Heart left ventricle (tissue), 13 donors: ENCODE measurements at regions not wholly inside any gene's neighbourhood (a gene's known extent, or its start where the extent isn't known, plus 50 kb on each side); places are given as distances from the start of the nearest gene placed in this dataset.

Experiments used
- CTCF ChIP-seq, 12 donors: fragments of 200-600 bp; sonication (generic) in 4 of 12; IDR thresholded peaks; one replicate each; pipeline versions ENCODE4 v1.5.0 to v1.8.0; 2018 to 2022; ENCODE audit warnings: antibody characterized with exemption in 12 of 12, mild to moderate bottlenecking in 5 of 12
- POLR2A ChIP-seq, 2 donors: fragments of 450-650 bp; IDR thresholded peaks; one replicate each; pipeline ENCODE4 v1.6.1; 2017; ENCODE audit warnings: antibody characterized with exemption in 2 of 2, mild to moderate bottlenecking in 2 of 2, moderate library complexity in 2 of 2
- donor health status: ischemic (EF 13 %, LVEDD 7.1; RV severe dilation, severe dysfunction).
- donor health status: DM: no; HTN: yes; CAD: no.
- donor health status: DM: no; HTN: no; CAD: no.
- donor health status: ischemic (EF 25% LVEDD 6.9; RV normal size, moderate dysfunction).
- donor health status: ischemic (EF 25% LVEDD 5.7; RV mildly dilated, moderate dysfunction).
- donor health status: ischemic (EF 35%, LVEDD 5.7; RV mildly dilated, moderate dysfunction).
- donor health status: nonischemic (EF 11% LVEDD 7.7; RV severe dilation, severe dysfunction).
- donor health status: DM: yes; HTN: yes; CAD: no.
- donor health status: PGD.
- donor health status: ischemic (EF 29% LVEDD 5.4; RV normal size, mild dysfunction).
- donor health status: nonischemic (EF 23%, LVEDD 6.1; RV moderate dilation, normal function).

GRCh38 chr20:60513141-60513540, 554.9 kb downstream of the CDH26 start:
- TF ChIP-seq CTCF (IDR thresholded peaks at IDR 0.05) (no peak), POLR2A (IDR thresholded peaks at IDR 0.05) (no peak)
